ENCODE measurements at regions not wholly inside any gene's neighbourhood (a gene's known extent, or its start where the extent isn't known, plus 50 kb on each side); places are given as distances from the start of the nearest gene placed in this dataset.

DNA sequence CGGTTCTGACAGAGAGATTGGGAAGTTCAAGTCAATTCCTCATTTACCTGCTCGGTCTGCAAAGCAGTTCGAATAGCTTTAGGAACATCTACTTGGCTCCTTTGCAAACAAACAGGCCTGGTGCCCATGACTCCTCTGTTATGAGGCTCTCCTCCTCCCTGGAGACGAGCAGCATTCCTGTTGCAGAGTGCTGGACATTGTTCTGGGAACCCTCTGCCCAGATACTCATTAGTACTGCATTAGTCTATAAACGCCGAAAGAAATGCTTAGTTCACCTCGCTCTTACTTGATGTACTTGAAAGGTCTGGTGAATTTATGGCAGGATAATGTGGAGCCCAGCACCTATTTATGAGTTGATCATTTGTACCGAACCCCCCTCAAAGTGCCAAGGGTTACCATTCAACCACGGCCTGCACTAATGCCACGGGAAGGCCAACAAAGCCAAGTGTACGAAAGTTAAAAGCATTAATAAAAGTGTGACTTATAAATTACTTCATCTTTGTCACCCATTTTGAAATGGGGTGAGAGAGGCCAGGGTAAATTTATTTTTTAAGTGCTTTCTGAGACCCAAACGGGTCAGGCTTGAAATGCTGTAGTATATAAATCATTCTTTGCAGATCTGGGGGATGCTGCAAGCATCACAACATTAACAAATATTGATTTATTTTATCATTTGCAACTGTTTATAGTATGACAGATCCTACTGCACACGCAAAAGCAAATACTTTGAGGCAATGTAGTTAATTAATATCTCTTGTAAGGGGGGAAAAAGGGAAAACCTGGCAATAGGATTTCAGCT is 478.9 kb upstream of the PSMD7 start:
- intact Hi-C loops (cut with micrococcal nuclease; ENCODE audit: unreplicated experiment) = no loop called here

DNA sequence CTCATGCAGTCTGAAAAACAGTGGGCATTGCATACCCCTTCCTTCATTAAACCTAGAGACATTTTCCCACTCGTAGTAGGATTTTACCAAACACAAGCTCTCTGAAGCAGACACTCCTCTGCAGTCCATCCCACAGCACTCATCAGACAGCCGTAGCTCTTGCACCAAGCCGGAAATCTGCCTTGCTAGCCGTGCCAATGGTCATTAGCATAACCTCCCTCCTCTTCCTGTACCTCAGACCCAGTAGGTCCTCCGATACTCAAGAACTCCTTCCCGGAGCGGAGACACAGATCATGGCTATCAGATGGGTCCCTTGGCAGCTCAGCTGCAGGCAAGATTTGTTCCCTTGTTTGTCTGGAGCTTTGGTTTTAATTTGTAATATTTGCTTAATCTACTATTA is 483.1 kb upstream of the PSMD7 start:
- Histone ChIP-seq H3K4me2 (ENCODE audit: low read length) (no peak overlapping the region), H3K79me2 (ENCODE audit: insufficient read depth, low read depth, low read length) (no peaks in the 10 kb centered on the region), H2AFZ (ENCODE audit: low read length) (no peak overlapping the region), H3K4me1 (ENCODE audit: insufficient read depth, low read length, poor library complexity, severe bottlenecking) (no peaks in the 10 kb centered on the region), H3K4me3 (ENCODE audit: low read depth, low read length, poor library complexity, severe bottlenecking) (no peak overlapping the region), H3K27ac (ENCODE audit: low read depth, low read length, poor library complexity, severe bottlenecking) (no peak overlapping the region), H3K9me2 (ENCODE audit: insufficient read depth, low read length) (no peaks in the 10 kb centered on the region), H3K9me3 (ENCODE audit: low read length) (no peaks in the 10 kb centered on the region), H3K36me3 (ENCODE audit: insufficient read depth, low read length) (no peaks in the 10 kb centered on the region), H4K20me1 (ENCODE audit: insufficient read depth, low read length) (no peaks in the 10 kb centered on the region)
- intact Hi-C loops (cut with micrococcal nuclease; ENCODE audit: unreplicated experiment) = no loop called here
- DNase-seq (ENCODE audit: low spot score) = no peak
- no TSS peak for BruUV-seq (replicated peaks)
- ChIA-PET POLR2A (interaction anchor here (1.3 kb wide), 1 partner anchor 9 kb away, joined by 5 read pairs; no protein-coding TSS in a partner anchor), CTCF (ENCODE audit: unreplicated experiment) (interaction anchor here (0.5 kb wide), 1 partner anchor 768 kb away, joined by 3 read pairs; no protein-coding TSS in a partner anchor)
- TF ChIP-seq EZH2phosphoT487 (IDR thresholded peaks at IDR 0.05; ENCODE audit: borderline replicate concordance, low read depth, low read length) = no peak
- TF ChIP-seq, protein P1, sequence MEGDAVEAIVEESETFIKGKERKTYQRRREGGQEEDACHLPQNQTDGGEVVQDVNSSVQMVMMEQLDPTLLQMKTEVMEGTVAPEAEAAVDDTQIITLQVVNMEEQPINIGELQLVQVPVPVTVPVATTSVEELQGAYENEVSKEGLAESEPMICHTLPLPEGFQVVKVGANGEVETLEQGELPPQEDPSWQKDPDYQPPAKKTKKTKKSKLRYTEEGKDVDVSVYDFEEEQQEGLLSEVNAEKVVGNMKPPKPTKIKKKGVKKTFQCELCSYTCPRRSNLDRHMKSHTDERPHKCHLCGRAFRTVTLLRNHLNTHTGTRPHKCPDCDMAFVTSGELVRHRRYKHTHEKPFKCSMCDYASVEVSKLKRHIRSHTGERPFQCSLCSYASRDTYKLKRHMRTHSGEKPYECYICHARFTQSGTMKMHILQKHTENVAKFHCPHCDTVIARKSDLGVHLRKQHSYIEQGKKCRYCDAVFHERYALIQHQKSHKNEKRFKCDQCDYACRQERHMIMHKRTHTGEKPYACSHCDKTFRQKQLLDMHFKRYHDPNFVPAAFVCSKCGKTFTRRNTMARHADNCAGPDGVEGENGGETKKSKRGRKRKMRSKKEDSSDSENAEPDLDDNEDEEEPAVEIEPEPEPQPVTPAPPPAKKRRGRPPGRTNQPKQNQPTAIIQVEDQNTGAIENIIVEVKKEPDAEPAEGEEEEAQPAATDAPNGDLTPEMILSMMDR (conservative IDR thresholded peaks at IDR 0.05; ENCODE audit: low read length) = no peak

More for the DNA sequence above, 478.9 kb upstream of the PSMD7 start:
- Histone ChIP-seq H3K4me1 (ENCODE audit: insufficient read depth, low read length, poor library complexity, severe bottlenecking) (no peaks in the 10 kb centered on the region), H3K9me3 (ENCODE audit: low read length) (no peaks in the 10 kb centered on the region), H3K79me2 (ENCODE audit: insufficient read depth, low read depth, low read length) (no peaks in the 10 kb centered on the region), H2AFZ (ENCODE audit: low read length) (no peak overlapping the region), H3K36me3 (ENCODE audit: insufficient read depth, low read length) (no peaks in the 10 kb centered on the region), H3K4me3 (ENCODE audit: low read depth, low read length, poor library complexity, severe bottlenecking) (no peak overlapping the region), H3K9me2 (ENCODE audit: insufficient read depth, low read length) (no peaks in the 10 kb centered on the region), H3K27ac (ENCODE audit: low read depth, low read length, poor library complexity, severe bottlenecking) (no peak overlapping the region), H3K4me2 (ENCODE audit: low read length) (no peak overlapping the region), H4K20me1 (ENCODE audit: insufficient read depth, low read length) (no peaks in the 10 kb centered on the region)
- no TSS peak for BruUV-seq (replicated peaks)
- ChIA-PET CTCF (ENCODE audit: unreplicated experiment) (no interaction called here), POLR2A (no interaction called here)
- no peak for TF ChIP-seq EZH2phosphoT487 (IDR thresholded peaks at IDR 0.05; ENCODE audit: borderline replicate concordance, low read depth, low read length)
- TF ChIP-seq, protein P1 (conservative IDR thresholded peaks at IDR 0.05; ENCODE audit: low read length) = no peak
- DNase-seq (ENCODE audit: low spot score) = no peak

DNA sequence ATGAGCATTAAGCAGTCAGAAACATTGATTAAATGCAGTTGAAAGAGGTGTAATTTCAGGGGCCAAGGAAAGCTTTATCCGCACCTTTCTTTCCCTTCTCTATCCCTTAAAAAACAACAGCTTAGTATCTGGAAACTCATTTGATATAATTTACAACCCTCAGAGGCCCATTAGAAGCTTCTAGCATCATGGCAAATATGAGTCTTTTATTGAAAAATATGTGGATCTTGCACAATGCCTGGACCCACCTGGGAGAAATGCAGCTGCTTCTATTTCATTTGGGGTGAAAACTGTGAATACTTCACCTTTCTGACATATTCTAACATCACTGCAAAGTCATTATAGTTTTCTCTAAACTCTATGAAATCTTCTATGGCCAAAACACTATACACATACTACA is 492.2 kb upstream of the PSMD7 start:
- H3K36me3 ChIP-seq (ENCODE audit: insufficient read depth, low read length) = no peaks in the 10 kb centered on the region
- ChIA-PET CTCF (ENCODE audit: unreplicated experiment) (no interaction called here), POLR2A (interaction anchor here (1.2 kb wide), 1 partner anchor 8 kb away, joined by 5 read pairs; no protein-coding TSS in a partner anchor)
- H3K4me3 ChIP-seq (ENCODE audit: low read depth, low read length, poor library complexity, severe bottlenecking) = no peak overlapping the region
- H2AFZ ChIP-seq (ENCODE audit: low read length) = no peak overlapping the region
- DNase-seq (ENCODE audit: low spot score) = no peak
- no peaks in the 10 kb centered on the region for H3K4me1 ChIP-seq (ENCODE audit: insufficient read depth, low read length, poor library complexity, severe bottlenecking)
- H3K9me2 ChIP-seq (ENCODE audit: insufficient read depth, low read length) = no peaks in the 10 kb centered on the region
- no peaks in the 10 kb centered on the region for H3K79me2 ChIP-seq (ENCODE audit: insufficient read depth, low read depth, low read length)
- intact Hi-C loops (cut with micrococcal nuclease; ENCODE audit: unreplicated experiment) = no loop called here
- H4K20me1 ChIP-seq (ENCODE audit: insufficient read depth, low read length) = no peaks in the 10 kb centered on the region
- H3K9me3 ChIP-seq (ENCODE audit: low read length) = no peaks in the 10 kb centered on the region
- H3K27ac ChIP-seq (ENCODE audit: low read depth, low read length, poor library complexity, severe bottlenecking) = no peak overlapping the region
- TF ChIP-seq, protein P1 (conservative IDR thresholded peaks at IDR 0.05; ENCODE audit: low read length) = no peak
- TF ChIP-seq EZH2phosphoT487 (IDR thresholded peaks at IDR 0.05; ENCODE audit: borderline replicate concordance, low read depth, low read length) = no peak
- no peak overlapping the region for H3K4me2 ChIP-seq (ENCODE audit: low read length)
- no TSS peak for BruUV-seq (replicated peaks)

Measured in OCI-LY7 (cell line).